ENCODE measurements at regions not wholly inside any gene's neighbourhood (a gene's known extent, or its start where the extent isn't known, plus 50 kb on each side); places are given as distances from the start of the nearest gene placed in this dataset.

DNA sequence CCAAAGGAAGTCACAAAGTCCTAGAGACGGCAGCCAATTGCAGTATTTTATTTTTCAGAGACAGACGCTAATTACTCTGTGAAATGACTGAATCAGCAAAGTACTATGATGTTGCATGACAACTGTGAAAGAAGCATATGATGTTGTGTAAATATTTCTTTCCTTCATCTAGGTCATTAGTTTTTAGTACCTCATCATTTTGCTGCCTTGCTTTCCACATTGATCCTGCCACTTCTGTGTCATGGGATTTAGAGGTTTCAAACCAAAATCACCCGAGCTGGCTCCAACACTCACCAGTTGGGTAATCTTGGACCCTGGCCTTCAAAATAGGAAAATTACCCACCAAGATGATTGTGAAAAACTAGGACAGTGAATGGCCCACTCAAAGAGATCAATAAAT is 585.2 kb downstream of the ACTL7B start:
- H3K36me3 ChIP-seq, result no peaks in the 10 kb centered on the region
- no peak overlapping the region for H3K4me3 ChIP-seq
- H3K4me1 ChIP-seq, result peaks cover 0 to 15% (median 6%) of the 10 kb centered on the region in 4 donors
- intact Hi-C loops (cut with DNase I), result loop anchor here (5.0 kb wide), 1 partner anchor 783 kb away; the partner anchor contains the start of gene KLF4
- TF ChIP-seq POLR2AphosphoS5 (IDR thresholded peaks at IDR 0.05) (no peak), POLR2A (IDR thresholded peaks at IDR 0.05) (no peak), EP300 (IDR thresholded peaks at IDR 0.05) (no peak)
- TF ChIP-seq, protein P1, sequence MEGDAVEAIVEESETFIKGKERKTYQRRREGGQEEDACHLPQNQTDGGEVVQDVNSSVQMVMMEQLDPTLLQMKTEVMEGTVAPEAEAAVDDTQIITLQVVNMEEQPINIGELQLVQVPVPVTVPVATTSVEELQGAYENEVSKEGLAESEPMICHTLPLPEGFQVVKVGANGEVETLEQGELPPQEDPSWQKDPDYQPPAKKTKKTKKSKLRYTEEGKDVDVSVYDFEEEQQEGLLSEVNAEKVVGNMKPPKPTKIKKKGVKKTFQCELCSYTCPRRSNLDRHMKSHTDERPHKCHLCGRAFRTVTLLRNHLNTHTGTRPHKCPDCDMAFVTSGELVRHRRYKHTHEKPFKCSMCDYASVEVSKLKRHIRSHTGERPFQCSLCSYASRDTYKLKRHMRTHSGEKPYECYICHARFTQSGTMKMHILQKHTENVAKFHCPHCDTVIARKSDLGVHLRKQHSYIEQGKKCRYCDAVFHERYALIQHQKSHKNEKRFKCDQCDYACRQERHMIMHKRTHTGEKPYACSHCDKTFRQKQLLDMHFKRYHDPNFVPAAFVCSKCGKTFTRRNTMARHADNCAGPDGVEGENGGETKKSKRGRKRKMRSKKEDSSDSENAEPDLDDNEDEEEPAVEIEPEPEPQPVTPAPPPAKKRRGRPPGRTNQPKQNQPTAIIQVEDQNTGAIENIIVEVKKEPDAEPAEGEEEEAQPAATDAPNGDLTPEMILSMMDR (IDR thresholded peaks at IDR 0.05), result no peak
- H3K27me3 ChIP-seq, result no peaks in the 10 kb centered on the region
- H3K9me3 ChIP-seq, result no peaks in the 10 kb centered on the region
- WGBS, 2 donors, result 66 to 85% methylated on average over 3 of the region's 3 CpGs
- H3K27ac ChIP-seq, result no peak overlapping the region
- DNase-seq, result no peak

DNA sequence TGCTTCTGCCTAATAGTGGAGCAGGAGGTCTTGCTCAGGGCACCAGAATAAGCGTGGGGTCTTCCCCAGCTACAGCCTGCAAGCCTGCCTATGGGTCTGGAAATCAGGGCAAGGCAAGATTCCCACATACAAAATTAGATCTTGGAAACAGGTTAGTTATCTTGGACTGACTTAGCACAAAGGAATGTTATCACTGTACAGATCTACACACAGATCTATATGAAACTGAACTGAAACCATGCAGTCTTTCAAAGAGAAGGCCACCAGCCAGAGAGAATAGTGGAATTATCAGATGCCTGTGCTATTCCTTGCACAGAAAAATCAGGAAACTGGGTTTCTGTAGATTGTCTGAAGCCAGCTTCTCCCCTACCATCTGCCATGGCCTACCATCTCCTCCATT is 585.7 kb downstream of the ACTL7B start:
- H3K4me1 ChIP-seq, result peaks cover 0 to 15% (median 6%) of the 10 kb centered on the region in 4 donors
- intact Hi-C loops (cut with DNase I), result loop anchor here (5.0 kb wide), 1 partner anchor 783 kb away; the partner anchor contains the start of gene KLF4
- TF ChIP-seq POLR2AphosphoS5 (IDR thresholded peaks at IDR 0.05) (no peak), EP300 (IDR thresholded peaks at IDR 0.05) (no peak), POLR2A (IDR thresholded peaks at IDR 0.05) (no peak)
- TF ChIP-seq, protein P1 (IDR thresholded peaks at IDR 0.05), result no peak
- no peaks in the 10 kb centered on the region for H3K9me3 ChIP-seq
- H3K27ac ChIP-seq, result no peak overlapping the region
- no peak for DNase-seq
- no peaks in the 10 kb centered on the region for H3K27me3 ChIP-seq
- H3K4me3 ChIP-seq, result no peak overlapping the region
- H3K36me3 ChIP-seq, result no peaks in the 10 kb centered on the region
- WGBS, 2 donors, result 87 to 92% methylated on average over 1 of the region's 1 CpG

DNA sequence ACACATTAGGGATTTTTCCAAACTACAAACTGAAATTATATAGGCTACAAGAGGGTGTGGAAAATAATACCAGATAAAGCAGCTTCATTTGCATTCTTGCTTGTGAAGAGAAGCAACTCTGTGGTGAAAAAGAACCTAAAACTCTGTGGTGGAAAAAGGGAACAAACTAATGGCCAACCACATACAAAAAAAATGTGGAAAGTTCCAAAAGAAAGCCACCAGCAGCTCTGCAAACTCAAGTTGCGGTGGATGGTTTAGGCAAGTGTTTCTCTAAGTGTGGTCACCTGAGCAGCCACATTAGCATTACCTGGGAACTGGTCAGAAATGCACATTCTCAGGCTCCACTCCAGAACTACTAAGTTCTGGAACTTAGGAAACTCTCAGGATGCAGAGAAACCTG is 586.4 kb downstream of the ACTL7B start:
- peaks cover 0 to 15% (median 6%) of the 10 kb centered on the region in 4 donors for H3K4me1 ChIP-seq
- H3K27ac ChIP-seq, result no peak overlapping the region
- no peaks in the 10 kb centered on the region for H3K27me3 ChIP-seq
- TF ChIP-seq EP300 (IDR thresholded peaks at IDR 0.05), result no peak
- no peak for TF ChIP-seq POLR2AphosphoS5 (IDR thresholded peaks at IDR 0.05)
- TF ChIP-seq, protein P1 (IDR thresholded peaks at IDR 0.05), result no peak
- TF ChIP-seq POLR2A (IDR thresholded peaks at IDR 0.05), result no peak
- H3K4me3 ChIP-seq, result no peak overlapping the region
- intact Hi-C loops (cut with DNase I), result no loop called here
- no peaks in the 10 kb centered on the region for H3K9me3 ChIP-seq
- H3K36me3 ChIP-seq, result no peaks in the 10 kb centered on the region
- no peak for DNase-seq
- WGBS, 2 donors, result 68 to 91% methylated on average over 1 of the region's 1 CpG

DNA sequence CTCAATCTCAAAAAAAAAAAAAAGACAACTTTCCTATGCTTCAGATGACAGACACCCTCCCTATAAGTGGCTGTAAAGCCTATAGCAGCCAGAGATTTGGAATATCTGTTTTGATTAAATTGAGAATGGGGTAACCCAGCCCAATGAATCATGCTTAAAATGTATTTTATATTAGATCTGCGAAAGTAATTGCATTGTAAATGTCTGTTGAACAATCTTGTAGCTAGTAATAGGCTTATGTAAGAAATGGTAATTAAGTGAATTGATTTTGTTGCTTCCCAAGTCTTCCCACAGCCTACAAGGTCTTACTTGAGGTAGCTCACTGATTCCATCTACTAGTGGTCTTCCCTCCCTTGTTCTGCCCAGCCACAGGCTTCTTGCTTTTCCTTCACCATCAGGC is 590.7 kb downstream of the ACTL7B start:
- 94 to 95% methylated on average over 1 of the region's 1 CpG for WGBS, 2 donors
- Histone ChIP-seq H3K27ac (no peak overlapping the region), H3K9me3 (no peaks in the 10 kb centered on the region), H3K27me3 (no peaks in the 10 kb centered on the region), H3K36me3 (no peaks in the 10 kb centered on the region), H3K4me1 (peaks cover 0 to 2% (median 0%) of the 10 kb centered on the region in 4 donors), H3K4me3 (no peak overlapping the region)
- DNase-seq, result no peak
- intact Hi-C loops (cut with DNase I), result no loop called here
- TF ChIP-seq POLR2AphosphoS5 (IDR thresholded peaks at IDR 0.05) (no peak), POLR2A (IDR thresholded peaks at IDR 0.05) (no peak), EP300 (IDR thresholded peaks at IDR 0.05) (no peak)
- TF ChIP-seq, protein P1 (IDR thresholded peaks at IDR 0.05), result no peak

DNA sequence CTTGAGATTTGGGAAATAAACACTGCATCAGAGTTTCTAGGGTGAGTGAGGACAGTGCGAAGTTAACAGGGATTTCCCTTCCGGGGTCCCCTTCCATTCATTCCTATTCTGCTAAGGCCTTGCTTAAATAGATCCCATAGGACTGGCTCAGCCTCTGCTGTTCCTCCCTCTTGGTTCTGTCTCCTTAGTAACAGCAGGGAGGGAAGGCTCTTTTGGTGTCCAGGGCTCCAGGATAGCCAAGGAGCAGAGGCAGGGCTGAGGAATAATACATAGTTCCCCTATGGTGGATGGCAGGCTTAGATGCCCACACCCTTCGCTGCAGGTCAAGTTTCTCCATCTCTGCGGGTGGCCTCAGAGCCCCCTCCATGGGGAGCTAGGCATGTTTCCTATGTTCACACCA is 591.7 kb downstream of the ACTL7B start:
- TF ChIP-seq POLR2A (IDR thresholded peaks at IDR 0.05) (no peak), POLR2AphosphoS5 (IDR thresholded peaks at IDR 0.05) (no peak), EP300 (IDR thresholded peaks at IDR 0.05) (no peak)
- TF ChIP-seq, protein P1 (IDR thresholded peaks at IDR 0.05), result no peak
- no peaks in the 10 kb centered on the region for H3K4me1 ChIP-seq
- WGBS, 2 donors, result 96% methylated on average over 4 of the region's 4 CpGs

More for the DNA sequence above, 591.7 kb downstream of the ACTL7B start:
- no peak overlapping the region for H3K27ac ChIP-seq
- no peaks in the 10 kb centered on the region for H3K9me3 ChIP-seq
- intact Hi-C loops (cut with DNase I), result no loop called here
- no peak for DNase-seq
- H3K4me3 ChIP-seq, result no peak overlapping the region
- H3K27me3 ChIP-seq, result no peaks in the 10 kb centered on the region
- H3K36me3 ChIP-seq, result no peaks in the 10 kb centered on the region
